ENCODE measurements at regions not wholly inside any gene's neighbourhood (a gene's known extent, or its start where the extent isn't known, plus 50 kb on each side); places are given as distances from the start of the nearest gene placed in this dataset.

DNA sequence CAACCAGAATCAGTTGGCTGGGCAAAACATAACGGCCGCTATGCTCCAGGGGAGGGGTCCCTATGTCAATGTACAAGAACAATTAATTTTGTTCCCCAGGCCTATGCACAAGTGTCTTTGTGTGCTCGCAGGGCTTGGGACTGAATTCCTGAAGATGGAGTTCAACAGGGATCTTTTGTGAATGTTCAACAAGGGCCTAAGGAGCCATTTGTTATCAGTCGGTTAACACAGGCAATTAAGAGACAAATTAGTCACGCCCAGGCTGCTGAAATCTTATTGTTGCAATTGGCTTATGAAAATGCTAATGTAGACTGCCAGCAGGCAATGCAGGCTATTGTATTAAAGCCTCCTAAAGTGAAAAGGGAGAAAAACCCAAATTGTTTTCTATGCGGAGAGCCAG, 117.5 kb downstream of the ZNF429 start:
- TF ChIP-seq TOX (CRISPR knock-in tag; IDR thresholded peaks at IDR 0.05; ENCODE audit: borderline replicate concordance) (no peak), ARNTL (CRISPR knock-in tag; IDR thresholded peaks at IDR 0.05; ENCODE audit: borderline replicate concordance, low read depth) (no peak), ZNF70 (CRISPR knock-in tag; IDR thresholded peaks at IDR 0.05) (no peak), OSR1 (CRISPR knock-in tag; IDR thresholded peaks at IDR 0.05) (no peak), PPARA (CRISPR knock-in tag; IDR thresholded peaks at IDR 0.05; ENCODE audit: borderline replicate concordance) (no peak), BACH2 (CRISPR knock-in tag; IDR thresholded peaks at IDR 0.05; ENCODE audit: borderline replicate concordance) (no peak), RARB (CRISPR knock-in tag; IDR thresholded peaks at IDR 0.05) (no peak), ZNF565 (CRISPR knock-in tag; conservative IDR thresholded peaks at IDR 0.05; ENCODE audit: low read depth) (no peak)
- TF ChIP-seq, protein P1, sequence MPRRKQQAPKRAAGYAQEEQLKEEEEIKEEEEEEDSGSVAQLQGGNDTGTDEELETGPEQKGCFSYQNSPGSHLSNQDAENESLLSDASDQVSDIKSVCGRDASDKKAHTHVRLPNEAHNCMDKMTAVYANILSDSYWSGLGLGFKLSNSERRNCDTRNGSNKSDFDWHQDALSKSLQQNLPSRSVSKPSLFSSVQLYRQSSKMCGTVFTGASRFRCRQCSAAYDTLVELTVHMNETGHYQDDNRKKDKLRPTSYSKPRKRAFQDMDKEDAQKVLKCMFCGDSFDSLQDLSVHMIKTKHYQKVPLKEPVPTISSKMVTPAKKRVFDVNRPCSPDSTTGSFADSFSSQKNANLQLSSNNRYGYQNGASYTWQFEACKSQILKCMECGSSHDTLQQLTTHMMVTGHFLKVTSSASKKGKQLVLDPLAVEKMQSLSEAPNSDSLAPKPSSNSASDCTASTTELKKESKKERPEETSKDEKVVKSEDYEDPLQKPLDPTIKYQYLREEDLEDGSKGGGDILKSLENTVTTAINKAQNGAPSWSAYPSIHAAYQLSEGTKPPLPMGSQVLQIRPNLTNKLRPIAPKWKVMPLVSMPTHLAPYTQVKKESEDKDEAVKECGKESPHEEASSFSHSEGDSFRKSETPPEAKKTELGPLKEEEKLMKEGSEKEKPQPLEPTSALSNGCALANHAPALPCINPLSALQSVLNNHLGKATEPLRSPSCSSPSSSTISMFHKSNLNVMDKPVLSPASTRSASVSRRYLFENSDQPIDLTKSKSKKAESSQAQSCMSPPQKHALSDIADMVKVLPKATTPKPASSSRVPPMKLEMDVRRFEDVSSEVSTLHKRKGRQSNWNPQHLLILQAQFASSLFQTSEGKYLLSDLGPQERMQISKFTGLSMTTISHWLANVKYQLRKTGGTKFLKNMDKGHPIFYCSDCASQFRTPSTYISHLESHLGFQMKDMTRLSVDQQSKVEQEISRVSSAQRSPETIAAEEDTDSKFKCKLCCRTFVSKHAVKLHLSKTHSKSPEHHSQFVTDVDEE (CRISPR knock-in tag; IDR thresholded peaks at IDR 0.05): no peak
